ENCODE measurements at regions not wholly inside any gene's neighbourhood (a gene's known extent, or its start where the extent isn't known, plus 50 kb on each side); places are given as distances from the start of the nearest gene placed in this dataset.
"Not testable (repeated sequence)": the region's sequence is repeated elsewhere in the genome, so short reads cannot be mapped to it uniquely, and the experiment has no call there.

DNA sequence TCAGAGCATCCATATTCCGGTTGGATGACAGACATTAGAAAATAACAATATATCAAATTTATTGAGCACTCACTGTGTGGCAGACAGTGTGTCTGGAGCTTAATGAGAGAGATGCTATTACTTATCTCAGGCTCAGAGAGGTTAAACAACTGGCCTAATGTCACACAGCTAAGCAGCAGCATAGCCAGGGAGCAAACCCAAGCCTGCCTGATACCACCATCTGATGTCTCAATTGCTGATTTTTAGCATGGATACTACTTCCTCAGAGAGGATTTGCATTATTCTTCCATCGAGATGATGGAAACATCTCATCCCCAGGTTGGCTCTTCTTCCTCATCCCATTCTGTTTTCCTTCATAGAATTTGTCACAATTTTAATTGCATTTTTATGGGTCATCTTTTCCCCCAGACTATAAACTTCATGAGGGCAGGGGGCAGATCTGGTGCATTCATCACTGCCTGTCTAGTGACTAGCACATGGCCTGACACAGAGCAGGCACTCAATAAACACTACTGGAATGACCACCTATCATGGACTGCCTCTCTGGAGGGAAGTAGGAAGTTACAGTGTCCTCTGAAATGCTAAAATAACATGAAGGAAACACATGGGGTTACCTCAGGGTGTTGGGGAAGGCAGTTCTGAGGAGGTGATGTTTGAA lies 344.8 kb upstream of the CCL2 start:
- DNase-seq = no peak

DNA sequence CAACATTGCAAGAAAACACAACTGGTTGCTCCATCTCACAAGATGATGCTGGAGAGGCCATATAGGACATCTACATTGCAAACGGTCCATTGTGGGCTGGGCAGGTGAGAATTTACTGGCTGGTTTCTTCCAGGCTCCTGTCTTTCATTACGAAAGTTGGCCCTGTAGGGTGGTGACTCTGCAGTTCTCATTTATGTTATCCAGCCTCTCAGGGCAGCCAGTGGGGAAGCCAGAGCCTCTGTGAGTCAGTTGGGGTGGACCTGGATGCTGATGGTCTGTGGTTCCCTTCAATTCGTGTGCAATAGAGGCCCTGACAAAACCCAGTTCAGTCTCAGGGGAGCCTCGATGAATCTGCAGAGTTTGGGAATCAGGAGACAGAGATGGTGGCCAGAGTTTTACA lies 341.0 kb upstream of the CCL2 start:
- DNase-seq = no peak

DNA sequence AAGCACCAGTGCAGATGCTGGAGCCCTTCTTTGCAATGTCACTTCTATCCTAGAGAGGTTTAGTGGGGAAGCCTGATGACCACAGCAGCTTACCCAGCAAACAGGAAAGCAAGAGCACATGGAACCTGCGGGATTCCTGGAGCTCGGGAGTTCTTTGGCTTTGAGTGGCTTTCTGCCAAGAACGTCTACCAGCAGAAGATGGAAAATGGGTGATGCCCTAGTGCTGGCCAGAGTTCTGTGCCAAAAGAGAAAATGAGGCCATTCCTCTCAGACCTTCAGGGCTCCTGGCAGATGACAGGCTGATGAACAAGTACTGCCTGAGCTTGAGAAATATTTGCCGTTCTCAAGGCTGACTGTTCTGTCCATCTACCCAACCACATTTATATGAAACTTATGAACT lies 332.1 kb upstream of the CCL2 start:
- DNase-seq = no peak

DNA sequence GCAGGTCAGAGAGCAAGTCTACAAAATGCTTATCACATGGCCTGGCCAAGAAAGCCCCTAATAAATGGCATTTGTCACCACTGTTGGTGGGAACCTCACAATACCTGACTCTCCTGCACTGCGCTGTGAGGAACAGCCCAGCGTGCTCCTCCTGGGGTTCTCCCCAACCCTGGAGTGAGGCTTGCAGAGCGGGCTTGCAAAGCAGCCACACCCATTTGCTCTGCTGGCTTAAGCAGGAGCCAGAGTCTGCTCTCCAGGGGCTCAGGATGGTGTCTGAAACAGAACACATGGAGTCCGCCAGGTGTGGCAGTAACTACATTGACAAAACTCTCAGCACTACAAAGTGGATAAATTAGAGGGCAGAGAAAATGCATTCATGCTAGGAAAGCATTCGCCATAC lies 331.0 kb upstream of the CCL2 start:
- no peak for DNase-seq

DNA sequence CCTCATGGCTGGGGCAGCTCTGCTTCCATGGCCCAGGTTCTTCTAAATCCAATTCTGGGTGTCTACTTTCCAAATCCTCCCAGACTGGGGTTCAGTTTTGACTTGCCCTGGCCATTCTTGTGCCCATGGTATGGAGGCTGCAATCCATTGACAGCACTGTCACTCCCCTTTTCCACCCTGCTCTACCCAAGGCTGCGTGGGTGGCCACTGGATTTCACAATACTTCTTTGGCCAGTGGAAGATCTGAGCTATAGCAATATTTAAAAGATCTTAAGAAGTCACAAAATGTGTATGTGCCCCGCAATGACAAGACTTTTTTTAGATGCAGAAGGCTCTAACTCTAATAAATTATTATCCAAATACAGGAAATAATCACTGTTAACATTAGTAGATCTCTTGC lies 329.4 kb upstream of the CCL2 start:
- DNase-seq = peak; percentile 28

DNA sequence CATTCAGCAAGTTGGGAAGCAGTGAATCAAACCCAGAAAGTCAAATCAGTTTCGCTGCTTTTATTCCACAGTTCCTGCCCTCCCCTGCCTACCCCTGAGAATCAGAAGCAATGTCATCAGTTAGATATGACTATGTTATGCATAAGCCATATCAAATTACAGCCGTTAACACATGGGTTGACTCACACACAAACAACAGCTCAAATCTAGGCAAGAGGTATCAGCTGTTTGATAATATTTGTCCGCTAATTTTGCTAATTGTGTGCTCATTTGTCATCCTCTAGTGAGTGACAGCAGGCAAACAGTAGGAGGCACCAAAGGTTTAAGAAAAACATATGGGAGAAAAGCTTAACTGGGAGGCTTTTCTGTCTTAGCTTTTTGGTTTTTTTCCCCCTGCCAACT lies 327.4 kb upstream of the CCL2 start:
- peak; percentile 3 for DNase-seq

DNA sequence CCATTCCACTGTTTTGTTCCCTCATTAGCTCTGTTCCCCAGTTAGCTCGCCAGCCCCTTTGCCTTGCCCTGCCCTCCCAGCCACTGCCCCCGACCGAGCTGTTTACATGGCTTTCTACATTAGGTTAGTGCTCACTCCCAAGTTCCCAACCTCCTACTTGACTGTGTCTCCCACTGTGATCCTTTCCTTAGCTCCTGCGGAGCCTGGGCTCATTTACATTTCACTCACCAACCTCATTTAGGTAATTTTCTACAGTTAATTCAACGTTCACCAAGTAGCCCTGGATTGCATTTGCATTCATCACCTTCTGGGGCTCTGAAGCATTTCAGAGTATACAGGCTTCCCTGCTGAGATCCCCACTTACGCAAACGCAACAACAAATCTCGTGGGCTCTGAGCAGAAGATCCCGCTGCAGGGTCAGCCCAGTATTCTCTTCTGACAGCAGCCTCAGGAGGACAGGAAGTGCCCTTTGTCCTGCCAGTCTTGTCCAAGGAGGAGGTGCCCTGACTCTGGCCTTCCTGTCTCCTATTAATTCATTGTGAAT lies 325.8 kb upstream of the CCL2 start:
- DNase-seq = no peak

DNA sequence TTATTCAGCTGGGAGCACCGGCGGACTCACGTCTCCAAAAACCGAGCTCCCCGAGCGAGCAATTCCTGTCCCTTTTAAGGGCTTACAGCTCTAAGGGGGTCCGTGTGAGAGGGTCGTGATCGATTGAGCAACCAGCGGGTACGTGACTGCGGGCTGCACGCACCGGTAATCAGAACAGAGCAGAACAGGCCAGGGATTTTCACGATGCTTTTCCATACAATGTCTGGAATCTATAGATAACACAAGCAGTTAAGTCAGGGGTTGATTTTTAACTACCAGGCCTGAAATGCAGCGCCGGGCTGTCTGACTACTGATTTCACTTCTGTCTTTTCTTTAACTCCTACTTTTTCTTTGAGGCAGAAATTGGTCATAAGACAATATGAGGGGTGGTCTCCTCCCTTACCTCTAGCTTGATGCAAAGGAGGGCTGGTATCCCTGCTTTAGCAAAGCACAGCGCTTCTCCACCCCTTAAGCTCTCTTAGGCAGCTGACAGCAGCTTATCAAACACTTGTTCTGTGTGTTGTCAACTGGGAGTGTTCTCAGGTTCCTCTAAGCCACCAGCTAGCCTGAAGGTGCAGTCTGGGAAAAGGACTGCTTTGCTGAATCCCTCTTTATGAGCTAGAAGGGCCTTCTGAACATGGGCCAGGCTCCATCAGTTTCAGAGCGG lies 323.8 kb upstream of the CCL2 start:
- DNase-seq = not testable (repeated sequence)

DNA sequence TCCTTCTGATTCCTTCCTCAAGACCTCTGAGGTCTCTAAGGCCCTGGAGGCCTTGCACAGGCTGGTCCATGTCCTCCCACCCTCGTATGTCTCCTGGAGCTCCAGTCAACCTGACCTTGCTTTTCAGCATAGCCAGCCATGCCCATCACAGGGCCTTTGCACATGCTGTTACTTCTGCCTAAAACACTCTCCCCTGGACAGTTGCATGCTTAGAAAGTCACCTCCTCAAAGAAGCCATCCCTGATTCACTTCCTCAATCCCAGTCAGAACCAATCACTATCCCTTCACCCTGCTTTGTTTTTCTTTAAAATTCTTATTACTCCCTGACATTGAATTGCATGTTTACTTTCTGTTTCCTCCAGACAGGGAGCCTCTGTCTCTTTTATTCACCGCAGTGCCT lies 322.1 kb upstream of the CCL2 start:
- DNase-seq = no peak

DNA sequence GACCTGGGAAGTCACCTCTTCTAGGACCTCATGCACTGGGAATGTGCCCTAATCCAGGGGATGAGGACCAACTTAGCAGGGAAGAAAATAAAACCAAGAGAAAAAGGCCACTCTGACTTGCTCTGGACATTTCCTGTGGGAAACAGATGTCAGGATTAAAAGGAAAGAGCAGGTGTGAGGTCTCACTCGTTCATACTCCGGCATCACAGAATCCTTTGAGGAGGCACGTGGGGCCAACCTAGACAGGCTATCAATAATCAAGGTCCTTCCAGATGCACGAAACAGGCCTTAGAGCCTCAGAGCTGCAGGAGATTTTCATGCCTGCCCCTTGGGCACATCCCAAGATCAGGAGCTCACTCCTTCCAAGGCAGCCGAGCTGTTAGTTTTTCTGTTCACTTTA lies 321.5 kb upstream of the CCL2 start:
- no peak for DNase-seq

DNA sequence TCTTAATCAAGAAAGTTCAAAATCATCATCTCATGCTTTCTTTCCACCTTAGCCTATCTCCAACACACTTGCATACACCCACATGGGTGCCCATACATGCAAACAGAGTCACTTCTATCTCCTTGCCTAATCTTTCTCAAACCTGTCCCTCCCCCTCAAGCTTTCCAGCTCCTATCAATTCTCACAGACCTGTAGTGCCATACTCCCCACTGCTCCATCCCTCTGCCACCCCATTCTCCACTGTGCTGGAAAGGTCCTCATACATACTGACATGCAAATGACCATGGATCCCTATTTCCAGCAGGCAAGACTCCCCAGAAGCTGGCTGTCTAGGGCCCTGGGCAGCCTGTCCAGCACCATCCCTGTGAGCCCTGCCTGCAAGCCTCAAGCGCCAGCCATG lies 320.4 kb upstream of the CCL2 start:
- no peak for DNase-seq

DNA sequence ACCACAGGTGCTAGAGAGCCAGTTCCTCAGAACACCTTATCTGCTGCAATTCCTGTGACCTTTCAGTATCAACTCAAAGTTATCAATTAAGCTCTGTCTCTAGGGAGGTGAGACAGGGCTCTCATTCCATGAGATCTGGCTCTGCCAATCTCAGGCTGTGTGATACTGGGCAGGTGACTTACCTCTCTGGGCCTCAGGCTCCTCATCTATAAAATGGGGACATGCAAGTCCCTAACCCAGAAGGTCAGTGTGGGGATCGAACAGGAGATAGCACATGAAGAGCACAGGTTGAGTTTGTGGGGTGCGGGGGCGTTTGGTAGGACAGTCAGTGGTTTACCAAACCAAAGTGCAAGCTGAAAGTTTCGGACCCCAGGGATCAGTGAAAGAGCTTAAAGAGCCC lies 319.3 kb upstream of the CCL2 start:
- DNase-seq = no peak

DNA sequence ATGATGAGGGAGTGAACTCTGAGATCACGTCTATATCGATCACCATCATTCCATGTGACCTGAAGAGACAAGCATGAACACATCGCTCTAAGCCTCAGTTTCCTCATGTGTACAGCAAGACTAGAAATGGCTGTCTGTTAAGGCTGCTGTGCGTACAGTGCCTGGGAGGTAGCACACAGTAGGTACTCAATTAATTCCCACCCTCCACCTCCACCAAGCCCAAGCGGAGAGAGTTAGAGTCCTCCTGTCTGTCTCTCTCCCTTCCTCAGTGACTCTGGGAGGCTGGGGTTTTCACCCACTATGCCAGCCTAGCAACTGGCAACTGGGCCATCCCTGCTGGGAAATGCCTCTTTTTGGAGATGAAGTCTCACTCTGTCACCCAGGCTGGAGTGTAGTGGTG lies 318.3 kb upstream of the CCL2 start:
- no peak for DNase-seq

DNA sequence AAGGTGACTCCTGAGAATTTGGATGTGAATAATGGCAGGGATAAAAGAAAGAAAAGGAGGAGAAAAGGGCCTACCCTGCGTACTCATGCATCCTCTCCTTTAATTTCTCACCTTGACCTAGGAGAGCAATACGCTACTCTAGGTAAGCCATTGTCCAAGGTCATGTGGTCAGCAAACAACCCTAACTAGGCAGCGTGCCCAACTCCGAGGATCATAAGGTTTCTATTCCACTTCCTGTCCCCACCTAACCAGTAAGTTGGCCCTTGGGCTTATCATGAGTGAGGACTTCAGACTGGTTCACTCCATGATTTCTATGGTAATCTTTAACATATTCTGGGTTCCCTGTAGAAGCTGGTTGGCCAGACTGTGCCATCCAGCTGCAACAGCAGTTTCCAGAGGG lies 315.1 kb upstream of the CCL2 start:
- DNase-seq = no peak

DNA sequence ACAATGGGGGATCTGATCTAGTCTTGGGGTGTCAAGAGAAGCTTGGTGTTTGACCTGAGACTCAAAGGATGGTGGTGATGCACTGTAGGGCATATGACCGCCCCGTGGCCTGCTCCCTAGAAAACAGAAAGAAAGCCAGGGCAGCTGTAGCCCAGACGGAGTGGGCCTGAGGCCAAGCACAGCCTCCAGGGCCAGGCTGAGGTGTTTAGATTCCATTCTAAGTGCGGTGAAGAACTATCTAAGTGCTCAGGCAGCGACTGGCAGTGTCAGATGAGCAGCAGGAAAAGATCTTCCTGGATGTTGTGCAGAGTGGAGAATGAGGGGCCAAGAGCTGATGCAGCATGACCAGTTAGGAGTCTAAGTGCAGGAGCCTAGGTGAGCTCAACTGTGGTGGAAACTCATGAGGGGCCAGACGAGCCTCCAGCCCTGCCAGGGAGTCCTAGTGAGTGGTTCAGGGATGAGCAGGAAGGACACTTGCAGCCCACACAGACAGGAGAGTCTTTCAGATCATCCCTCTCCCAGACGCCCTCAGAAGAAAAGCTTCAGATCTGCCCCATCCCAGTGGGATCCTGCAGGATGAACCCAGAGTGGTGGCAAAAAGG lies 314.2 kb upstream of the CCL2 start:
- DNase-seq = no peak

DNA sequence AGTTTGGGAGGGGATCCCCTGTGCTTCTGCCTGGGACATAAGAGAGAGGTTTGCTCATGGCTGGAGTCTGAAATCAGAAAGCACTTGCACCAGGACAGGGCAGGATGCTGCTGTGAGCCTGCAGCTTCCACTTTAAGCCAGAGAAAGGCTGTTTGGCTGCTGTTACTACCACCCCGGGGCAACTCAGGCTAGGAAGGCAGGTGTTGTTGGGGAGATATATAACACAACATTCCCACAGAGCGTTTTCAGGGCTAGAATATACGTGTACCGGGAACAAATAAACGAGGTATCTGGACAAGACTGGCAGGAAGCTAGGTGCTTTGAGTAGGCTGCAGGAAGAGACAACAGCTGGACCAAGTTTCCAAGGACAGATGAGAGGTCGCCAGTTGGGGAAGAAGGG lies 313.3 kb upstream of the CCL2 start:
- DNase-seq = no peak

DNA sequence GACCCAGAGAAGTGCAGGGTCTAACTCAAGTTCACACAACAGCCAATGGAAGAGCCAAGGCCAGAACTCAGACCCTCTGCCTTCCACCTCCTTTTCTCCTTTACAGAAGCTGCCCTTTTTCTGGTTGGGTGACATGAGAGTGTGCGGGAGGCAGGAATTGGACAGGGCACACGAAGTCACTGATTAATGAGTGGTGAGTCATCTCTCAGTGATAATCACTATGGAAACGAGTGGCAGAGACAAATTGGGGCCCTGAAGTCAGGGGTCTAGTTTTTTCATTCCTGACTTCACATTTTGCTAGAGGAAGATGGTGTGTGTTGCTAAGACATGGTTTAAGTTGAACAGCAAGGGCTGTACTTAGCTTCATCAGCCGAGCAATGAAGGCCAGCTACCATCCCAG lies 312.7 kb upstream of the CCL2 start:
- no peak for DNase-seq

DNA sequence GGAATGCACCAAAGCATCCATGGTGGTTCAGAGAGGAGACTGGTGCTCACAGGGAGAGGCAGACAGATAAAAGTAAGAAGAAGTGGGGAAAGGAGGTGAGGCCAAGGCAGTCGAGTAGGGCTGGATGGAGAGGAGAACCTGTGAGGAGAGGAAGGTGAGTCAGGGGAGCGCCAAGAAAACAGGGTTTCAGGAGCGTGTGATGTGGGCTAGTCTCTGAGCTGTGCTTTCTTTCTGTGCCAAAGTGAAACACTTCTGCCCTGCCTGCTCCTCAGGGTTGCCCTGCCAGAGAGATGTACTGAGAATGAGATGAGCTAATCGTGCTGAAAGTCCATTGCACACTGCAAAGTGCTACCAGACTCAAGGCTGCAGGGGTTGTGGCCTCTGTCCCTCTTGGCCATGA lies 310.7 kb upstream of the CCL2 start:
- no peak for DNase-seq

DNA sequence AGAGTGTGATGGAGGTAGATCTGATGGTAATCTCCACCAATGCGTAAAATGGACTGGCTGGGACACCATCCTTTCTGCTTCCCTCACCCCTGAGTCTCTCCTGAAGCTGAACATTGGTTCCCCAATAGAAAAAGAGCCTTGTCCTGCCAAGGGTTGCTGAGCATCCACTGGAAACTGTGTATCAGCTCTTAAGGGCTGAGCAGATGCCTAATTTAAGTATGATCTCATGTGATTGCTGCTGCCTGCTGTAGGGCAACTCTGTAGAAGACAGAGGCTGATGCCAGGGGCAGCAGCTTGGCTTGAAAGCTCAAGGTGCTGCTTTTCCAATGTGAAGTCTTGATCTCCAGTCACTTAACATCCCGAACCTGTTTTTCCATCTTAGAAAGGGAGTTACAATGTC lies 310.3 kb upstream of the CCL2 start:
- DNase-seq = no peak

DNA sequence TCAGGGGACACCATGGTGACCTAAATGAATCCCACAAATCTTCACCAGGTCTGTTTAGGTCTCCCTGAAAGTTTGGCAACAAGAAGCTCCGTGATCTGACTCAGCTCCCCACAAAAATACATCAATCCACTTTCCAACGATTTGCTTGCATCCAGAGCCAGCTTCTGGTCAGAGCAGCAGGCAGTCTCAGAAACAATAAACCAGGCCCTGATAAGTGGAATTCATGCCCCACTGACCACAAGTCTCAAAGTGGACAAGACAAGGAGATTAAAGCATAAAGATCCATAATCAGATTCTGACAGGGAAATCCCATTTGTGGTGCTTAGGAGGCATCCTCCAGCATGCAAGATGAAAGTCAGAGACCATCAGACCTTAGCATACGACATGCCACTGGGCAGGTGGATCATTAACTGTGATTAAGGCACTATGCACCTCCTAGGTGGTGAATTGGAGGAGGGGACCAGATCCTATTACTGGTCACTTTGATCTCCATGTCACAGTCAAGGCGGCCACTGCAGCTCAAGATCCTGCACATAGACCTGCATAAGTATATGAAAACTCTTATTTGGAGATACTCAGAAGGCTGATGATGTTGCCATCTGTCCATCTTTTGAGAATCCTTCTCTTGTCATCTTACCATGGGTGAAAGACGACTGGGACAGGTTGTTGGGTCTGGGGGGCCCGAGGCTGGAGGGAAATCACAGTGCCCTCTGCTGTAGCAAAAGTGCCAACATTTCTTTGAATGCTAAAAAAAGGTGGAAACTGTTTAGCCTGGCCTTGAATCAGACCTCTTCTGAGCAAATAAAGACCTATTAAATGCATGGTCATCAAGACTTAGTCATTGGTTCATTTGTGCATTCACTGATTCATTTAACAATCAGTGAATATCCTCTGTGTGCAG lies 309.2 kb upstream of the CCL2 start:
- DNase-seq = no peak

DNA sequence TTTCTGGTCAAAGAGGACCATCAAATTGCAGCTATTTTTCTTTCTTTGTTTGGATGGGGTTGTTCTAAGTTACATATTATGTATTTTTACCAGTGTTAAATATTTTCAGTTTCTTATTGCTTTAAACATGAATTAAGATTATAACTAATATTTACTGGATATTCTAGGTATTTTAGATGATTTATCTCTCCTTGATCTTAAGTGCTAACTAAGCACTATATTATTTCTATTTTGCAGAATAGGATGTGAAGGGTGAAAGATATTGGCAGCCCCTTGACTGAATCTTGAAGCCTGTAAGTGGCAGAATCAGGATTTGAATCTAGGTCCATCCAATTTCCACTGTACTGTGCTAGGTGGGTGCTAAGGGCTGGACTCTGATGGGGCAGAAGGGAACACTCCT lies 307.3 kb upstream of the CCL2 start:
- no peak for DNase-seq

DNA sequence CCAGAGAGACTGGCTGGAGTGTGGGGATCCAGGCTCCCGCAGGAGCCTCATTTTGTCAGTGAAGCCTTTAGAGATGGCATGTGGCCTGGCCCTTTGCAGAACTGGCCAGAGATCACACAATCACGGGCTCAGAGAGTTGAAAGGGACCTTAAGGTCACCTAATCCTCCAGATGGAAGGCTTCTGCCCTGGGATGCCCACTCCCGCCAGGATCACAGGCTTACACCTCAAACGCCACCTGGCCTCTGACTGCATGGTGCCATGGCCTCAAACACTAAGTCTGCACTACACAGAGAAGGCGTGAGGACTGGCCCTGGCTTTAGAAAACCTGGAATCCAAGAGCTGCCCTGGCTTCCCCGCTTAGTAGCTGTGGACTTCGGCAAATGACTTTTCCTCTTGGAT lies 306.8 kb upstream of the CCL2 start:
- DNase-seq = no peak

DNA sequence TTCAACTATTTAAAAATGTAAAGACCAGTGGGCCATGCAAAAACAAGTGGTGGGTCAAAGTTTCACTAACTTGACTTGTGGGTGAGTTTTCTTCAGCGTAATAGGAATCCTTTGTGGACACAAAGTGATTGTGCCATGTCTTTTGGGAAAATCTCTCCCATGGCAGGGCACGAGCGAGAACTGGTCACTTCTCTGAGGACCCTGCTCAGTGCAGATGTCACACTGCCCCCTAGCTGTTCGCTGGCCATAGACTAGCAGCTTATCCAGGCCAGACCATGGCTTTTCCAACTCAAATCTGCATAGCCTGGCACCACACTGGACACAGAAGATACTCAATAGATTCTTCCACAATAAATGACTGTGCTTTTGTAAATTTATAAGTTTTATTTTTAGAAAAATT lies 306.0 kb upstream of the CCL2 start:
- DNase-seq = no peak

DNA sequence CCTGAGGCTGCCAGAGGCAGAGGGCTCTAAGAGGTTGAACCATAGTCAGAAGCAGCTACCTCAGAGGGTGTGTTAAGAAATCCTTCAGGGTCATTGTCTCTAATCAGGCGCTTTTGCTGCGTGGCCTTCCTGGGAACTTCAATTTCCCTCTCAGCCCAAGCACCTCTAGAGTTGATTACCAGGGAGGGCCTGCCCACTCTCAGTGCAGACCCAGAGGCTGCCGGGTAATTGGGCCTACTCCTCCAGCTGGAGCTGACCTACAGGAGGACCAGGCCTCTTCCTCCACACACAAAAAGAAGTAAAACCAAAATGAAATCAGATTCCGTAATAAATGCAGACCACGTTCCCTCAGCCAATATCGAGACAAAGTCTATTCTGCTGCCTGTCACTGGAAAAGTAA lies 305.0 kb upstream of the CCL2 start:
- DNase-seq = no peak
